ENCODE measurements at regions not wholly inside any gene's neighbourhood (a gene's known extent, or its start where the extent isn't known, plus 50 kb on each side); places are given as distances from the start of the nearest gene placed in this dataset.

DNA sequence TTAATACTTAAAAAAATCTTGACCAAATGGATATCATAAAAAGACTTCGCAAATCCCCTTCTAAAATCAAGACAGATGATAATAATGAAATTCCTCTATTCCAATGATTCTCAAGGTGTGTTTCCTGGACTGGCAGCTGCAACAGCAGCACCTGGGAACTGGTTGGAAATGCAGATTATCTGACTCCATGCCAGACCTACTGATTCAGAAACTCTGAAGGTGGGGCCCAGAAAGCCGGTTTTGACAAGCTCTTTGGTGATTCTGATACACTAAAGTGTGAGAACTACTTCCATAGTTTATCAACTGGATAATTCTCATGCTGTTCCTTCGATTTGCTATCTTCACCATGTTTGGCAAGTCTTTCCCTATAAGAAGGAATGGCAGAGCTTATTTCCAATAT, 252.1 kb downstream of the COL12A1 start:
- TF ChIP-seq, protein P1, sequence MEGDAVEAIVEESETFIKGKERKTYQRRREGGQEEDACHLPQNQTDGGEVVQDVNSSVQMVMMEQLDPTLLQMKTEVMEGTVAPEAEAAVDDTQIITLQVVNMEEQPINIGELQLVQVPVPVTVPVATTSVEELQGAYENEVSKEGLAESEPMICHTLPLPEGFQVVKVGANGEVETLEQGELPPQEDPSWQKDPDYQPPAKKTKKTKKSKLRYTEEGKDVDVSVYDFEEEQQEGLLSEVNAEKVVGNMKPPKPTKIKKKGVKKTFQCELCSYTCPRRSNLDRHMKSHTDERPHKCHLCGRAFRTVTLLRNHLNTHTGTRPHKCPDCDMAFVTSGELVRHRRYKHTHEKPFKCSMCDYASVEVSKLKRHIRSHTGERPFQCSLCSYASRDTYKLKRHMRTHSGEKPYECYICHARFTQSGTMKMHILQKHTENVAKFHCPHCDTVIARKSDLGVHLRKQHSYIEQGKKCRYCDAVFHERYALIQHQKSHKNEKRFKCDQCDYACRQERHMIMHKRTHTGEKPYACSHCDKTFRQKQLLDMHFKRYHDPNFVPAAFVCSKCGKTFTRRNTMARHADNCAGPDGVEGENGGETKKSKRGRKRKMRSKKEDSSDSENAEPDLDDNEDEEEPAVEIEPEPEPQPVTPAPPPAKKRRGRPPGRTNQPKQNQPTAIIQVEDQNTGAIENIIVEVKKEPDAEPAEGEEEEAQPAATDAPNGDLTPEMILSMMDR (IDR thresholded peaks at IDR 0.05; ENCODE audit: unreplicated experiment) = no peak
- no TSS peak for BruUV-seq (replicated peaks)
- intact Hi-C loops (cut with micrococcal nuclease) = no loop called here
- peaks cover 14% of the 10 kb centered on the region for H3K9me3 Mint-ChIP-seq (ENCODE audit: unreplicated experiment)
- H3K4me3 Mint-ChIP-seq (ENCODE audit: unreplicated experiment) = no peak overlapping the region
- no peak overlapping the region for H3K27ac Mint-ChIP-seq (ENCODE audit: low read depth, unreplicated experiment)
- no peaks in the 10 kb centered on the region for H3K27me3 Mint-ChIP-seq (ENCODE audit: insufficient read depth, unreplicated experiment)
- no peak for DNase-seq (ENCODE audit: unreplicated experiment)
- ChIA-PET POLR2A (interaction anchor here (0.7 to 1.2 kb wide), 3 partner anchors 13 to 137 kb away, joined by 3 to 6 read pairs (median 3); no protein-coding TSS in a partner anchor), CTCF (interaction anchor here (1.6 kb wide), 1 partner anchor 15 kb away, joined by 4 read pairs; no protein-coding TSS in a partner anchor)
- no peaks in the 10 kb centered on the region for H3K4me1 Mint-ChIP-seq (ENCODE audit: insufficient read depth, unreplicated experiment)
- no peaks in the 10 kb centered on the region for H3K36me3 Mint-ChIP-seq (ENCODE audit: insufficient read depth, unreplicated experiment)

DNA sequence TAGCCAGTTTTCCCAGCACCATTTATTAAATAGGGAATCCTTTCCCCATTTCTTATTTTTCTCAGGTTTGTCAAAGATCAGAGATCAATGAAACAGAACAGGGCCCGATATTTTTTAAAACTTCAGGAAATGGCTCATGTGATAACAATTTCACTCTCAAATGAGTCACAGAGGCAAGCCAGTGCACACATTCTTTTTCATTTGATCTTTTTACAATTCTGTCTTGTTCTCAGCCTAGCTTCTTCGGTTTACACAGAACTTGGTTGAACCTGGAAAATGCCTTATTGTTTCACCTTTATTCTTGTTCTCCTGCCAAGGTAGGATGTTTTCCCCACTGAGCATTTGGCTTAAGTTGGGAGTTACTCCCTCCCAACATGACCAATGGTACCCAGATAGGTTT, 258.9 kb downstream of the COL12A1 start:
- no TSS peak for BruUV-seq (replicated peaks)
- no peaks in the 10 kb centered on the region for H3K36me3 Mint-ChIP-seq (ENCODE audit: insufficient read depth, unreplicated experiment)
- TF ChIP-seq, protein P1 (IDR thresholded peaks at IDR 0.05; ENCODE audit: unreplicated experiment) = no peak
- POLR2A ChIA-PET = interaction anchor here (0.8 kb wide), 1 partner anchor 427 kb away, joined by 3 read pairs; no protein-coding TSS in a partner anchor
- intact Hi-C loops (cut with micrococcal nuclease) = no loop called here
- peaks cover 22% of the 10 kb centered on the region for H3K4me1 Mint-ChIP-seq (ENCODE audit: insufficient read depth, unreplicated experiment)
- H3K4me3 Mint-ChIP-seq (ENCODE audit: unreplicated experiment) = peak overlapping the region; percentile 33
- CTCF ChIA-PET = interaction anchor here (0.6 kb wide), 2 partner anchors 12 to 34 kb away, joined by 3 to 4 read pairs; no protein-coding TSS in a partner anchor
- peak overlapping the region; percentile 85 for H3K27ac Mint-ChIP-seq (ENCODE audit: low read depth, unreplicated experiment)
- H3K27me3 Mint-ChIP-seq (ENCODE audit: insufficient read depth, unreplicated experiment) = no peaks in the 10 kb centered on the region
- DNase-seq (ENCODE audit: unreplicated experiment) = peak; percentile 38
- H3K9me3 Mint-ChIP-seq (ENCODE audit: unreplicated experiment) = peaks cover 1% of the 10 kb centered on the region

DNA sequence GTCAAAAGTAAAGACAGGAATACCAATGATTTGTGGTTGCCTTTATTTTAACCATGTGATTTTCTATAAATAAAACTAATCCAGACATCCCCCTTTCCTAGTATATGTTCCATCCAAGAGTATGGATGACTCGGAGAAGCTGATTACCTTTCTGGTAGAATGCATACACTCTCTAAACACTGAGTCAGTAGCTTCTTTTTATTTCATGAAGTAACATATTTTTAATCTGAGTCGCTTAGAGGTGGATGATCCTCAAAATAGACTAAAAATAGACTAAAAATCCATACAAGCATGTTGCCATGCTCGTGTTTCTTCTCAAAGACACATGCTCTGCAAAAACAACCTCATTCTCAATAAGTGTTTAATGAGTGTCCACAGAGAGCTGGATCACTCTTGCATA, 263.7 kb downstream of the COL12A1 start:
- TF ChIP-seq, protein P1 (IDR thresholded peaks at IDR 0.05; ENCODE audit: unreplicated experiment) = no peak
- CTCF ChIA-PET = interaction anchor here (0.7 to 0.9 kb wide), 2 partner anchors 42 to 260 kb away, joined by 3 read pairs; no protein-coding TSS in a partner anchor
- POLR2A ChIA-PET = interaction anchor here (0.7 to 0.9 kb wide), 4 partner anchors 10 to 191 kb away, joined by 3 to 4 read pairs (median 3); no protein-coding TSS in a partner anchor
- H3K4me3 Mint-ChIP-seq (ENCODE audit: unreplicated experiment) = no peak overlapping the region
- intact Hi-C loops (cut with micrococcal nuclease) = loop anchor here (1.0 kb wide), 1 partner anchor 264 kb away; the partner anchor contains the start of gene COL12A1
- H3K27me3 Mint-ChIP-seq (ENCODE audit: insufficient read depth, unreplicated experiment) = no peaks in the 10 kb centered on the region
- H3K4me1 Mint-ChIP-seq (ENCODE audit: insufficient read depth, unreplicated experiment) = peaks cover 25% of the 10 kb centered on the region
- no peak for DNase-seq (ENCODE audit: unreplicated experiment)
- H3K9me3 Mint-ChIP-seq (ENCODE audit: unreplicated experiment) = no peaks in the 10 kb centered on the region
- H3K27ac Mint-ChIP-seq (ENCODE audit: low read depth, unreplicated experiment) = peak overlapping the region; percentile 40
- no TSS peak for BruUV-seq (replicated peaks)
- H3K36me3 Mint-ChIP-seq (ENCODE audit: insufficient read depth, unreplicated experiment) = no peaks in the 10 kb centered on the region

GRCh38 chr6:74941424-74941823, 264.4 kb downstream of the COL12A1 start:
- BruUV-seq (replicated peaks) = no TSS peak

More at GRCh38 chr6:74941424-74941823, 264.4 kb downstream of the COL12A1 start:
- ChIA-PET POLR2A (interaction anchor here (0.7 to 0.9 kb wide), 3 partner anchors 10 to 190 kb away, joined by 3 to 4 read pairs (median 3); no protein-coding TSS in a partner anchor), CTCF (interaction anchor here (0.7 to 1.9 kb wide), 4 partner anchors 43 to 268 kb away, joined by 3 to 4 read pairs (median 3); no protein-coding TSS in a partner anchor)
- intact Hi-C loops (cut with micrococcal nuclease) = no loop called here
- TF ChIP-seq, protein P1 (IDR thresholded peaks at IDR 0.05; ENCODE audit: unreplicated experiment) = no peak
- Mint-ChIP-seq H3K27ac (ENCODE audit: low read depth, unreplicated experiment) (no peak overlapping the region), H3K27me3 (ENCODE audit: insufficient read depth, unreplicated experiment) (no peaks in the 10 kb centered on the region), H3K4me3 (ENCODE audit: unreplicated experiment) (no peak overlapping the region), H3K36me3 (ENCODE audit: insufficient read depth, unreplicated experiment) (no peaks in the 10 kb centered on the region), H3K4me1 (ENCODE audit: insufficient read depth, unreplicated experiment) (peaks cover 28% of the 10 kb centered on the region), H3K9me3 (ENCODE audit: unreplicated experiment) (no peaks in the 10 kb centered on the region)
- DNase-seq (ENCODE audit: unreplicated experiment) = no peak
